K562 (cell line): ENCODE measurements at regions not wholly inside any gene's neighbourhood (a gene's known extent, or its start where the extent isn't known, plus 50 kb on each side); places are given as distances from the start of the nearest gene placed in this dataset.

Source experiments
- EHMT2 ChIP-seq: fragments of 450-650 bp; IDR thresholded peaks from 2 replicates; pipeline ENCODE4 v1.6.1; 2018; ENCODE audit warnings: antibody characterized with exemption
- ILK ChIP-seq: fragments of 450-650 bp; IDR thresholded peaks from 2 replicates; pipeline ENCODE4 v1.6.1; 2016; ENCODE audit warnings: missing genetic modification characterization, low read depth, mild to moderate bottlenecking, missing compliant biosample characterization, moderate library complexity, borderline replicate concordance
- NCOA6 ChIP-seq: fragments of 450-650 bp; IDR thresholded peaks from 2 replicates; pipeline ENCODE4 v1.6.1; 2017; ENCODE audit warnings: mild to moderate bottlenecking
- REST ChIP-seq, 2 experiments: fragments of 450-650 bp; formaldehyde crosslinking in 1 of 2; IDR thresholded peaks; 2 replicates each; pipeline versions ENCODE4 v1.4.0 to v1.6.1; 2014 to 2020; ENCODE audit warnings: mild to moderate bottlenecking in 2 of 2, borderline replicate concordance in 1 of 2, low read depth in 1 of 2
- SAFB ChIP-seq: fragments of 200-400 bp; formaldehyde crosslinking; IDR thresholded peaks from 2 replicates; pipeline ENCODE4 v1.6.1; 2017; ENCODE audit warnings: low read depth, low read length, borderline replicate concordance
- SREBF2 ChIP-seq: sonication (generic); formaldehyde crosslinking; IDR thresholded peaks from 2 replicates; pipeline ENCODE4 v1.4.0; 2020; ENCODE audit warnings: mild to moderate bottlenecking, missing genetic modification reagents
- ZMIZ1 ChIP-seq, 2 experiments: fragments of 150-350 bp in 1 of 2; IDR thresholded peaks; 2 replicates each; pipeline ENCODE4 v1.6.1; 2012 to 2016; ENCODE audit warnings: low read depth in 2 of 2, low read length in 2 of 2, mild to moderate bottlenecking in 1 of 2, moderate library complexity in 1 of 2
- ZNF408 ChIP-seq: fragments of 250-450 bp; sonication (Bioruptor Pico); IDR thresholded peaks from 2 replicates; pipeline ENCODE4 v1.4.0; 2020; ENCODE audit warnings: low read depth, mild to moderate bottlenecking, moderate library complexity
- ZNF696 ChIP-seq: fragments of 250-450 bp; sonication (Bioruptor Pico); conservative IDR thresholded peaks from 2 replicates; pipeline ENCODE4 v1.4.0; 2020; ENCODE audit warnings: mild to moderate bottlenecking, moderate library complexity

GRCh38 chr7:13724191-13724976 lies 265.1 kb downstream of the ETV1 start (continued):
- TF ChIP-seq REST (IDR thresholded peaks at IDR 0.05; ENCODE audit: borderline replicate concordance) (no peak), REST (CRISPR knock-in tag; IDR thresholded peaks at IDR 0.05; ENCODE audit: low read depth) (no peak), SAFB (no peak), ZNF408 (CRISPR knock-in tag) (no peak), SREBF2 (CRISPR knock-in tag) (no peak), ZMIZ1 (IDR thresholded peaks at IDR 0.05; ENCODE audit: low read depth in 2 of 2, low read length in 2 of 2) (no peak), ILK (tag) (no peak), NCOA6 (no peak), ZNF696 (CRISPR knock-in tag) (no peak), EHMT2 (no peak)
